Body of pancreas (tissue), 4 donors: ENCODE measurements at regions not wholly inside any gene's neighbourhood (a gene's known extent, or its start where the extent isn't known, plus 50 kb on each side); places are given as distances from the start of the nearest gene placed in this dataset.

Source experiments
- CTCF ChIP-seq, 7 experiments: fragments of 450-650 bp in 4 of 7; fragments of 200-600 bp in 3 of 7; sonication (generic) in 3 of 7; IDR thresholded peaks; one replicate each; pipeline ENCODE4 v1.5.1; 2016 to 2019; ENCODE audit warnings: antibody characterized with exemption in 7 of 7
- POLR2A ChIP-seq, 3 donors: fragments of 450-650 bp; IDR thresholded peaks; one replicate each; pipeline ENCODE4 v1.6.1; 2016; ENCODE audit warnings: antibody characterized with exemption in 3 of 3, mild to moderate bottlenecking in 2 of 3

- TF ChIP-seq CTCF (IDR thresholded peaks at IDR 0.05) (no peak), POLR2A (IDR thresholded peaks at IDR 0.05) (no peak)
Observed at GRCh38 chr2:176583607-176584006, 314.4 kb downstream of the MTX2 start.
